IPS-20b (cell line): ENCODE measurements at regions not wholly inside any gene's neighbourhood (a gene's known extent, or its start where the extent isn't known, plus 50 kb on each side); places are given as distances from the start of the nearest gene placed in this dataset.
"Not testable (repeated sequence)": the region's sequence is repeated elsewhere in the genome, so short reads cannot be mapped to it uniquely, and the experiment has no call there.

Experiments used
- H3K27ac ChIP-seq: one replicate; pipeline ENCODE4 v1.5.1; 2013; ENCODE audit warnings: low read length
- H3K27me3 ChIP-seq: 2 replicates; pipeline ENCODE4 v1.6.1; 2013; ENCODE audit warnings: mild to moderate bottlenecking, low read length, inconsistent platforms; ENCODE audit not compliant: insufficient read depth
- H3K36me3 ChIP-seq: 2 replicates; pipeline ENCODE4 v1.6.1; 2013; ENCODE audit warnings: low read depth, mild to moderate bottlenecking, inconsistent platforms, low read length, moderate library complexity; ENCODE audit not compliant: insufficient read depth
- H3K4me1 ChIP-seq: 2 replicates; pipeline ENCODE4 v1.6.1; 2013; ENCODE audit warnings: mild to moderate bottlenecking, control low read depth, inconsistent platforms, low read length, moderate library complexity; ENCODE audit not compliant: insufficient read depth
- H3K4me3 ChIP-seq: 2 replicates; pipeline ENCODE4 v1.5.1; 2013; ENCODE audit warnings: mild to moderate bottlenecking, low read length, inconsistent platforms
- H3K9ac ChIP-seq: 2 replicates; pipeline ENCODE4 v1.6.1; 2013; ENCODE audit warnings: low read depth, mild to moderate bottlenecking, inconsistent platforms, low read length, moderate library complexity
- H3K9me3 ChIP-seq: 2 replicates; pipeline ENCODE4 v1.6.1; 2013; ENCODE audit warnings: mild to moderate bottlenecking, low read depth, low read length, inconsistent platforms; ENCODE audit not compliant: insufficient read depth

GRCh38 chr3:79976466-79976865 lies 208.7 kb upstream of the ROBO1 start:
- Histone ChIP-seq H3K27ac (no peak overlapping the region), H3K9ac (no peak overlapping the region), H3K4me3 (no peak overlapping the region), H3K27me3 (no peaks in the 10 kb centered on the region), H3K4me1 (no peaks in the 10 kb centered on the region), H3K9me3 (no peaks in the 10 kb centered on the region), H3K36me3 (no peaks in the 10 kb centered on the region)

- Histone ChIP-seq H3K36me3 (no peaks in the 10 kb centered on the region), H3K9ac (no peak overlapping the region), H3K27ac (no peak overlapping the region), H3K9me3 (no peaks in the 10 kb centered on the region), H3K4me3 (no peak overlapping the region), H3K27me3 (no peaks in the 10 kb centered on the region), H3K4me1 (no peaks in the 10 kb centered on the region)
Observed at GRCh38 chr3:79973917-79974595, 206.3 kb upstream of the ROBO1 start.

- Histone ChIP-seq H3K27ac (no peak overlapping the region), H3K9ac (no peak overlapping the region), H3K4me1 (no peaks in the 10 kb centered on the region), H3K4me3 (no peak overlapping the region), H3K27me3 (no peaks in the 10 kb centered on the region), H3K36me3 (no peaks in the 10 kb centered on the region), H3K9me3 (no peaks in the 10 kb centered on the region)
Observed at GRCh38 chr3:79973482-79973881, 205.7 kb upstream of the ROBO1 start.

- no peak overlapping the region for H3K27ac ChIP-seq
- peaks cover 2% of the 10 kb centered on the region for H3K9me3 ChIP-seq
- no peaks in the 10 kb centered on the region for H3K36me3 ChIP-seq
- no peak overlapping the region for H3K9ac ChIP-seq
- H3K4me3 ChIP-seq = no peak overlapping the region
- H3K27me3 ChIP-seq = no peaks in the 10 kb centered on the region
- no peaks in the 10 kb centered on the region for H3K4me1 ChIP-seq
Observed at GRCh38 chr3:79968418-79968817, 200.6 kb upstream of the ROBO1 start.

GRCh38 chr3:79960594-79960993 lies 192.8 kb upstream of the ROBO1 start:
- no peaks in the 10 kb centered on the region for H3K36me3 ChIP-seq
- peaks cover 4% of the 10 kb centered on the region for H3K9me3 ChIP-seq
- H3K27ac ChIP-seq = no peak overlapping the region
- H3K4me1 ChIP-seq = no peaks in the 10 kb centered on the region
- H3K4me3 ChIP-seq = no peak overlapping the region
- H3K9ac ChIP-seq = no peak overlapping the region
- H3K27me3 ChIP-seq = no peaks in the 10 kb centered on the region

GRCh38 chr3:79957066-79957465 lies 189.3 kb upstream of the ROBO1 start:
- Histone ChIP-seq H3K4me1 (peaks cover 13% of the 10 kb centered on the region; the same call in 1 of the 2 replicates), H3K4me3 (no peak overlapping the region), H3K9ac (no peak overlapping the region), H3K27me3 (no peaks in the 10 kb centered on the region), H3K9me3 (no peaks in the 10 kb centered on the region), H3K36me3 (no peaks in the 10 kb centered on the region), H3K27ac (no peak overlapping the region)

GRCh38 chr3:79954756-79955155 lies 187.0 kb upstream of the ROBO1 start:
- Histone ChIP-seq H3K4me1 (peaks cover 13% of the 10 kb centered on the region; the same call in 1 of the 2 replicates), H3K4me3 (no peak overlapping the region), H3K27ac (no peak overlapping the region), H3K9me3 (no peaks in the 10 kb centered on the region), H3K9ac (no peak overlapping the region), H3K36me3 (no peaks in the 10 kb centered on the region), H3K27me3 (no peaks in the 10 kb centered on the region)

GRCh38 chr3:79953591-79954101 lies 185.8 kb upstream of the ROBO1 start:
- no peak overlapping the region for H3K9ac ChIP-seq
- H3K9me3 ChIP-seq = no peaks in the 10 kb centered on the region
- no peak overlapping the region for H3K4me3 ChIP-seq
- peaks cover 13% of the 10 kb centered on the region; the same call in 1 of the 2 replicates for H3K4me1 ChIP-seq
- no peaks in the 10 kb centered on the region for H3K36me3 ChIP-seq
- no peak overlapping the region for H3K27ac ChIP-seq
- no peaks in the 10 kb centered on the region for H3K27me3 ChIP-seq

GRCh38 chr3:79951426-79951825 lies 183.6 kb upstream of the ROBO1 start:
- H3K4me3 ChIP-seq, H3K27ac ChIP-seq, H3K9me3 ChIP-seq, H3K9ac ChIP-seq, H3K27me3 ChIP-seq, H3K36me3 ChIP-seq: not testable (repeated sequence)
- H3K4me1 ChIP-seq = peaks cover 13% of the 10 kb centered on the region; the same call in 1 of the 2 replicates

GRCh38 chr3:79947957-79948356 lies 180.2 kb upstream of the ROBO1 start:
- H3K36me3 ChIP-seq = no peaks in the 10 kb centered on the region
- H3K27me3 ChIP-seq = no peaks in the 10 kb centered on the region
- H3K4me3 ChIP-seq = no peak overlapping the region
- no peak overlapping the region for H3K27ac ChIP-seq
- H3K9me3 ChIP-seq = no peaks in the 10 kb centered on the region
- peaks cover under 1% of the 10 kb centered on the region; the same call in 1 of the 2 replicates for H3K4me1 ChIP-seq
- no peak overlapping the region for H3K9ac ChIP-seq

- Histone ChIP-seq H3K27ac (no peak overlapping the region), H3K9ac (no peak overlapping the region), H3K4me3 (no peak overlapping the region)
Observed at GRCh38 chr3:79947469-79947868, 179.7 kb upstream of the ROBO1 start.

GRCh38 chr3:79937567-79937966 lies 169.8 kb upstream of the ROBO1 start:
- Histone ChIP-seq H3K4me3 (no peak overlapping the region), H3K4me1 (no peaks in the 10 kb centered on the region), H3K9ac (no peak overlapping the region), H3K27ac (no peak overlapping the region), H3K27me3 (peaks cover 8% of the 10 kb centered on the region; the same call in 1 of the 2 replicates), H3K9me3 (no peaks in the 10 kb centered on the region), H3K36me3 (no peaks in the 10 kb centered on the region)

More at GRCh38 chr3:79947469-79947868, 179.7 kb upstream of the ROBO1 start:
- H3K36me3 ChIP-seq = no peaks in the 10 kb centered on the region
- H3K4me1 ChIP-seq = no peaks in the 10 kb centered on the region
- no peaks in the 10 kb centered on the region for H3K27me3 ChIP-seq
- no peaks in the 10 kb centered on the region for H3K9me3 ChIP-seq
